Subcutaneous abdominal adipose tissue (tissue), 5 donors: ENCODE measurements at regions not wholly inside any gene's neighbourhood (a gene's known extent, or its start where the extent isn't known, plus 50 kb on each side); places are given as distances from the start of the nearest gene placed in this dataset.
"Not testable (repeated sequence)": the region's sequence is repeated elsewhere in the genome, so short reads cannot be mapped to it uniquely, and the experiment has no call there.

ENCODE experiments used
- H3K27ac ChIP-seq: one replicate; pipeline ENCODE4 v1.7.0; 2013; ENCODE audit warnings: low read depth, mild to moderate bottlenecking, inconsistent platforms, low read length, moderate library complexity
- H3K27me3 ChIP-seq, 5 donors: one replicate each; pipeline ENCODE4 v1.7.0; 2013; ENCODE audit warnings: low read length in 5 of 5, inconsistent platforms in 1 of 5; ENCODE audit not compliant: control insufficient read depth in 5 of 5, insufficient read depth in 4 of 5
- H3K36me3 ChIP-seq, 5 donors: one replicate each; pipeline ENCODE4 v1.7.0; 2013; ENCODE audit warnings: low read length in 5 of 5; ENCODE audit not compliant: control insufficient read depth in 5 of 5, insufficient read depth in 5 of 5
- H3K4me1 ChIP-seq, 5 donors: one replicate each; pipeline ENCODE4 v1.7.0; 2013; ENCODE audit warnings: low read length in 5 of 5, mild to moderate bottlenecking in 3 of 5, moderate library complexity in 1 of 5; ENCODE audit not compliant: control insufficient read depth in 5 of 5, insufficient read depth in 5 of 5
- H3K4me3 ChIP-seq, 5 donors: one replicate each; pipeline ENCODE4 v1.7.0; 2013; ENCODE audit warnings: low read length in 5 of 5, low read depth in 1 of 5
- H3K9ac ChIP-seq, 5 donors: one replicate each; pipeline ENCODE4 v1.7.0; 2013; ENCODE audit warnings: low read length in 5 of 5, mild to moderate bottlenecking in 4 of 5, moderate library complexity in 3 of 5
- H3K9me3 ChIP-seq, 5 donors: one replicate each; pipeline ENCODE4 v1.7.0; 2013; ENCODE audit warnings: low read length in 5 of 5; ENCODE audit not compliant: control insufficient read depth in 5 of 5
- donor health status: healthy.
- donor health status: healthy.
- donor health status: healthy.
- donor health status: healthy.
- donor health status: healthy.

- Histone ChIP-seq H3K9me3 (no peaks in the 10 kb centered on the region), H3K9ac (no peak overlapping the region), H3K36me3 (no peaks in the 10 kb centered on the region), H3K27ac (no peak overlapping the region), H3K27me3 (no peaks in the 10 kb centered on the region), H3K4me1 (no peaks in the 10 kb centered on the region), H3K4me3 (no peak overlapping the region)
Measured at GRCh38 chr2:76154981-76155380, 444.3 kb upstream of the GCFC2 start.

- H3K27ac ChIP-seq: no peak overlapping the region
Measured at GRCh38 chr2:76149846-76150245, 439.1 kb upstream of the GCFC2 start.

GRCh38 chr2:76139303-76139702, 428.6 kb upstream of the GCFC2 start:
- not testable (repeated sequence) for H3K36me3 ChIP-seq, H3K27ac ChIP-seq, H3K9me3 ChIP-seq, H3K4me3 ChIP-seq, H3K4me1 ChIP-seq, H3K27me3 ChIP-seq, H3K9ac ChIP-seq

More at GRCh38 chr2:76149846-76150245, 439.1 kb upstream of the GCFC2 start:
- H3K4me3 ChIP-seq: no peak overlapping the region
- H3K36me3 ChIP-seq: no peaks in the 10 kb centered on the region
- peaks cover 0 to 9% (median 2%) of the 10 kb centered on the region in 5 donors for H3K9me3 ChIP-seq
- H3K9ac ChIP-seq: no peak overlapping the region
- no peaks in the 10 kb centered on the region for H3K27me3 ChIP-seq
- H3K4me1 ChIP-seq: no peaks in the 10 kb centered on the region

- no peaks in the 10 kb centered on the region for H3K4me1 ChIP-seq
- H3K9ac ChIP-seq: no peak overlapping the region
- no peaks in the 10 kb centered on the region for H3K27me3 ChIP-seq
- H3K9me3 ChIP-seq: no peaks in the 10 kb centered on the region
- H3K36me3 ChIP-seq: no peaks in the 10 kb centered on the region
- H3K27ac ChIP-seq: no peak overlapping the region
- H3K4me3 ChIP-seq: no peak overlapping the region
Measured at GRCh38 chr2:76128622-76129021, 417.9 kb upstream of the GCFC2 start.

GRCh38 chr2:76120176-76120575, 409.5 kb upstream of the GCFC2 start:
- Histone ChIP-seq H3K4me3 (no peak overlapping the region), H3K9ac (no peak overlapping the region), H3K9me3 (no peaks in the 10 kb centered on the region), H3K4me1 (no peaks in the 10 kb centered on the region), H3K27me3 (no peaks in the 10 kb centered on the region), H3K27ac (no peak overlapping the region), H3K36me3 (no peaks in the 10 kb centered on the region)

GRCh38 chr2:76089683-76090082, 379.0 kb upstream of the GCFC2 start:
- no peak overlapping the region for H3K4me3 ChIP-seq
- H3K4me1 ChIP-seq: no peaks in the 10 kb centered on the region
- H3K27me3 ChIP-seq: no peaks in the 10 kb centered on the region
- H3K36me3 ChIP-seq: no peaks in the 10 kb centered on the region
- no peak overlapping the region for H3K27ac ChIP-seq
- no peak overlapping the region for H3K9ac ChIP-seq
- H3K9me3 ChIP-seq: peaks cover 0 to 3% (median 0%) of the 10 kb centered on the region in 5 donors

- H3K4me1 ChIP-seq: no peaks in the 10 kb centered on the region
- H3K27ac ChIP-seq: no peak overlapping the region
- no peaks in the 10 kb centered on the region for H3K36me3 ChIP-seq
- H3K27me3 ChIP-seq: no peaks in the 10 kb centered on the region
- H3K9me3 ChIP-seq: no peaks in the 10 kb centered on the region
- H3K9ac ChIP-seq: no peak overlapping the region
- no peak overlapping the region for H3K4me3 ChIP-seq
Measured at GRCh38 chr2:76083248-76083647, 372.5 kb upstream of the GCFC2 start.

- Histone ChIP-seq H3K36me3 (no peaks in the 10 kb centered on the region), H3K9me3 (no peaks in the 10 kb centered on the region), H3K27me3 (no peaks in the 10 kb centered on the region), H3K9ac (no peak overlapping the region), H3K4me3 (no peak overlapping the region), H3K4me1 (no peaks in the 10 kb centered on the region), H3K27ac (no peak overlapping the region)
Measured at GRCh38 chr2:76082509-76082908, 371.8 kb upstream of the GCFC2 start.

GRCh38 chr2:76080154-76080553, 369.4 kb upstream of the GCFC2 start:
- H3K4me3 ChIP-seq: no peak overlapping the region
- H3K9ac ChIP-seq: no peak overlapping the region
- H3K36me3 ChIP-seq: no peaks in the 10 kb centered on the region
- H3K27ac ChIP-seq: no peak overlapping the region
- no peaks in the 10 kb centered on the region for H3K9me3 ChIP-seq
- no peaks in the 10 kb centered on the region for H3K4me1 ChIP-seq
- H3K27me3 ChIP-seq: no peaks in the 10 kb centered on the region

GRCh38 chr2:76075126-76075525, 364.4 kb upstream of the GCFC2 start:
- Histone ChIP-seq H3K4me1 (no peaks in the 10 kb centered on the region), H3K27me3 (no peaks in the 10 kb centered on the region), H3K9me3 (peaks cover 0 to 9% (median 0%) of the 10 kb centered on the region in 5 donors), H3K9ac (no peak overlapping the region), H3K4me3 (no peak overlapping the region), H3K36me3 (no peaks in the 10 kb centered on the region), H3K27ac (no peak overlapping the region)

GRCh38 chr2:76073992-76074604, 363.4 kb upstream of the GCFC2 start:
- no peak overlapping the region for H3K27ac ChIP-seq
- no peaks in the 10 kb centered on the region for H3K4me1 ChIP-seq
- H3K36me3 ChIP-seq: no peaks in the 10 kb centered on the region
- H3K9me3 ChIP-seq: peaks cover 0 to 9% (median 3%) of the 10 kb centered on the region in 5 donors
- H3K9ac ChIP-seq: no peak overlapping the region
- no peak overlapping the region for H3K4me3 ChIP-seq
- H3K27me3 ChIP-seq: no peaks in the 10 kb centered on the region
